H1 (cell line): ENCODE measurements at regions not wholly inside any gene's neighbourhood (a gene's known extent, or its start where the extent isn't known, plus 50 kb on each side); places are given as distances from the start of the nearest gene placed in this dataset.

Experiments
- ASH2L ChIP-seq: fragments of 200-600, 300-600 bp; sonication (generic); IDR thresholded peaks from one replicate; pipeline ENCODE4 v1.7.1; 2017; ENCODE audit warnings: low read length
- CHD7 ChIP-seq: fragments of 300-600 bp; sonication (generic); IDR thresholded peaks from 2 replicates; pipeline ENCODE4 v1.7.1; 2012; ENCODE audit warnings: low read length, moderate library complexity, mild to moderate bottlenecking, inconsistent platforms; ENCODE audit not compliant: insufficient replicate concordance
- CREB1 ChIP-seq: IDR thresholded peaks from 2 replicates; pipeline ENCODE4 v1.6.1; 2012; ENCODE audit warnings: inconsistent platforms
- GABPA ChIP-seq: IDR thresholded peaks from 2 replicates; pipeline ENCODE4 v1.6.1; 2011; ENCODE audit warnings: mild to moderate bottlenecking, low read length, moderate library complexity, borderline replicate concordance; ENCODE audit not compliant: insufficient read depth
- MAX ChIP-seq: IDR thresholded peaks from 2 replicates; pipeline ENCODE4 v1.6.1; 2012; ENCODE audit warnings: inconsistent platforms
- POLR2AphosphoS5 ChIP-seq: IDR thresholded peaks from 2 replicates; pipeline ENCODE4 v1.6.1; 2011; ENCODE audit warnings: low read depth, low read length

GRCh38 chr1:83682132-83682531 lies 316.8 kb downstream of the TTLL7 start (continued):
- TF ChIP-seq CHD7 (no peak), ASH2L (no peak), POLR2AphosphoS5 (no peak), CREB1 (no peak), MAX (no peak), GABPA (no peak)
